ENCODE measurements at regions not wholly inside any gene's neighbourhood (a gene's known extent, or its start where the extent isn't known, plus 50 kb on each side); places are given as distances from the start of the nearest gene placed in this dataset.

DNA sequence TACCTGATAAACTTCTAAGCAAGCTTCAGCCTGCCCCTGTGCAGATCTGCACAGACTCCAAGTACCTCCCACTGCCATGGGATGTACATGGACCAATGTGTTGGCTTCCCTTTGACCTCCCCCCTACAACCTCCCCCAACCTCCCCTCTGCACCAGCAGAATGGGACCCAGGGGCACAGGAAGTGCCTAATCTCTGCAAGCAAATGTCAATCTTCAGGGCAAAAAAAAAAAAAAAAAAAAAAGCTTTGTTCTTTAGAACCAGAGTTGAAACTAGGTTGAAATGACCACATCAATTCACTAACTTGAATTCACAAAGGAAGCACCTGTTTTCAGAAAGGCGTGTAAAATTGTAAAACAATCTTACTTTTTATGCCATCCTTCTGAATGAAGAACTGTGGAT is 53.9 kb upstream of the TIAM1 start:
- Histone ChIP-seq H3K9me3 (ENCODE audit: control insufficient read depth in 1 of 2, low read length in 2 of 2) (no peaks in the 10 kb centered on the region), H3K27me3 (ENCODE audit: insufficient read depth, low read length) (no peaks in the 10 kb centered on the region), H3K4me3 (ENCODE audit: low read length in 2 of 2) (peak overlapping the region; percentile 18 to 25), H3K27ac (ENCODE audit: low read depth, low read length) (no peak overlapping the region), H3K4me1 (ENCODE audit: insufficient read depth, low read length) (peaks cover 36% of the 10 kb centered on the region), H3K36me3 (ENCODE audit: insufficient read depth, low read length) (no peaks in the 10 kb centered on the region)
- CTCF ChIA-PET (ENCODE audit: partially characterized antibody), result interaction anchor here (1.0 kb wide), 1 partner anchor 74 kb away, joined by 5 read pairs; no protein-coding TSS in a partner anchor
- POLR2A ChIA-PET (ENCODE audit: partially characterized antibody), result interaction anchor here (0.6 to 0.7 kb wide), 2 partner anchors 49 to 188 kb away, joined by 3 read pairs; no protein-coding TSS in a partner anchor
- no peaks in the 10 kb centered on the region for H3K36me3 Mint-ChIP-seq
- peaks cover 28 to 50% (median 38%) of the 10 kb centered on the region in 4 donors for H3K4me1 Mint-ChIP-seq
- intact Hi-C loops (cut with micrococcal nuclease), result loop anchor here (2.0 to 10.0 kb wide), 2 partner anchors 43 to 107 kb away; no protein-coding TSS in a partner anchor
- peak overlapping the region; percentile 74 to 91 (median 80) for H3K27ac Mint-ChIP-seq
- H3K4me3 Mint-ChIP-seq, result peak overlapping the region; percentile 34 to 81 (median 60)
- no peaks in the 10 kb centered on the region for H3K27me3 Mint-ChIP-seq
- DNase-seq, result peak; percentile 47 to 61 (median 52)
- H3K9me3 Mint-ChIP-seq, result no peaks in the 10 kb centered on the region

DNA sequence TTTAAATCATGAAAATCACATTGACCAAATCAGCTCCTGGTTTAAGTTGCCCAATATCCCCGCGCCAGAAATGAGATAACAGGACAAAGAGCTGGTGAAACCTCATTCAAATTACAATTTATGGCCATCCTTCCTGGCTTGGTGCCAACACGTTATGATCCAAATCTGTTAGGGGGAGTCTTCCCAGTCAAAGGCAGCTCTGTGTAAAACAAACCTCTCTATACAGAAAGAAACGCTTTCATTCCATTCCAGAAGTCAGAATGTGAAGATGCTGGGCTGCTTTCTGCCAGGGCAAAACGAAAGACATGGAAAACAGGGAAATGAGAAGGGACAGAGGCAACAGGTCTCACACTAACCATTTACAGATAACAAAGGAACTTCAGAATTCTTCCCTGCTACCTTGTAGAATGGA is 53.5 kb upstream of the TIAM1 start:
- peaks cover 36% of the 10 kb centered on the region for H3K4me1 ChIP-seq (ENCODE audit: insufficient read depth, low read length)
- Mint-ChIP-seq H3K4me3 (peak overlapping the region in 6 of 8 donors; percentile 55 to 81 (median 66)), H3K4me1 (peaks cover 28 to 50% (median 38%) of the 10 kb centered on the region in 4 donors), H3K27ac (peak overlapping the region in 6 of 7 donors; percentile 55 to 84 (median 80)), H3K27me3 (no peaks in the 10 kb centered on the region), H3K9me3 (no peaks in the 10 kb centered on the region), H3K36me3 (no peaks in the 10 kb centered on the region)
- DNase-seq, result no peak
- peak overlapping the region in 1 of 2 donors; percentile 13 for H3K4me3 ChIP-seq (ENCODE audit: low read length in 2 of 2)
- no peaks in the 10 kb centered on the region for H3K9me3 ChIP-seq (ENCODE audit: control insufficient read depth in 1 of 2, low read length in 2 of 2)
- no peaks in the 10 kb centered on the region for H3K36me3 ChIP-seq (ENCODE audit: insufficient read depth, low read length)
- ChIA-PET CTCF (ENCODE audit: partially characterized antibody) (interaction anchor here (1.0 kb wide), 1 partner anchor 74 kb away, joined by 5 read pairs; no protein-coding TSS in a partner anchor), POLR2A (ENCODE audit: partially characterized antibody) (no interaction called here)
- no peak overlapping the region for H3K27ac ChIP-seq (ENCODE audit: low read depth, low read length)
- intact Hi-C loops (cut with micrococcal nuclease), result loop anchor here (10.0 kb wide), 1 partner anchor 107 kb away; no protein-coding TSS in a partner anchor
- H3K27me3 ChIP-seq (ENCODE audit: insufficient read depth, low read length), result no peaks in the 10 kb centered on the region

DNA sequence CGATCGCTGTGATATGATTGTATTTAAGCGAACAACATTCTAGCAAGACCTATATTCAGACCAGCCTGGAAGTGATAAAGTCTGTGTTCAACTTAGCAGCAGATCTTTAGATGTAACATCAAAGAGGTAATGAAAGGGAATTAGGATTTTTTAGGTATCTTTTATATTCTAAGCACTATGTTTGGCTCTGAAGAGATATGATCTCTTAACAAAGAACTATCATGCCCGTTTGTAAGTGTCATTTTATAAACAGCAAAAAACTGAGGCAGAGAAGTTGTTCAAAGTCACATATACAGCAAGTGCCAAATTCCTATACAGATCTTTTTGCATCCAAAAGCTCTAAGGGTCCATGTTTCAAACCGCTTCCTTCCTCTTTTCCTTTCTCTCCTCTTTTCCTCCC is 53.0 kb upstream of the TIAM1 start:
- ChIA-PET POLR2A (ENCODE audit: partially characterized antibody) (no interaction called here), CTCF (ENCODE audit: partially characterized antibody) (no interaction called here)
- no peaks in the 10 kb centered on the region for H3K27me3 Mint-ChIP-seq
- H3K4me3 ChIP-seq (ENCODE audit: low read length in 2 of 2), result no peak overlapping the region
- H3K27ac ChIP-seq (ENCODE audit: low read depth, low read length), result no peak overlapping the region
- peak overlapping the region in 3 of 8 donors; percentile 62 to 69 (median 69) for H3K4me3 Mint-ChIP-seq
- peak overlapping the region in 3 of 7 donors; percentile 5 to 84 (median 55) for H3K27ac Mint-ChIP-seq
- intact Hi-C loops (cut with micrococcal nuclease), result loop anchor here (10.0 kb wide), 1 partner anchor 108 kb away; no protein-coding TSS in a partner anchor
- H3K9me3 ChIP-seq (ENCODE audit: control insufficient read depth in 1 of 2, low read length in 2 of 2), result no peaks in the 10 kb centered on the region
- no peaks in the 10 kb centered on the region for H3K36me3 ChIP-seq (ENCODE audit: insufficient read depth, low read length)
- DNase-seq, result no peak
- peaks cover 36% of the 10 kb centered on the region for H3K4me1 ChIP-seq (ENCODE audit: insufficient read depth, low read length)
- no peaks in the 10 kb centered on the region for H3K36me3 Mint-ChIP-seq
- no peaks in the 10 kb centered on the region for H3K9me3 Mint-ChIP-seq
- peaks cover 28 to 50% (median 38%) of the 10 kb centered on the region in 4 donors for H3K4me1 Mint-ChIP-seq
- H3K27me3 ChIP-seq (ENCODE audit: insufficient read depth, low read length), result no peaks in the 10 kb centered on the region

GRCh38 chr21:31396399-31396798 is 52.3 kb upstream of the TIAM1 start:
- H3K27me3 Mint-ChIP-seq, result no peaks in the 10 kb centered on the region
- CTCF ChIA-PET (ENCODE audit: partially characterized antibody), result no interaction called here
- no peaks in the 10 kb centered on the region for H3K36me3 Mint-ChIP-seq
- no peak overlapping the region for H3K27ac Mint-ChIP-seq
- no peaks in the 10 kb centered on the region for H3K9me3 Mint-ChIP-seq
- H3K4me1 ChIP-seq (ENCODE audit: insufficient read depth, low read length), result peaks cover 36% of the 10 kb centered on the region
- H3K4me3 Mint-ChIP-seq, result no peak overlapping the region
- POLR2A ChIA-PET (ENCODE audit: partially characterized antibody), result no interaction called here
- no peaks in the 10 kb centered on the region for H3K9me3 ChIP-seq (ENCODE audit: control insufficient read depth in 1 of 2, low read length in 2 of 2)
- no peaks in the 10 kb centered on the region for H3K27me3 ChIP-seq (ENCODE audit: insufficient read depth, low read length)
- DNase-seq, result no peak
- H3K36me3 ChIP-seq (ENCODE audit: insufficient read depth, low read length), result no peaks in the 10 kb centered on the region
- H3K4me3 ChIP-seq (ENCODE audit: low read length in 2 of 2), result no peak overlapping the region
- no peak overlapping the region for H3K27ac ChIP-seq (ENCODE audit: low read depth, low read length)
- intact Hi-C loops (cut with micrococcal nuclease), result loop anchor here (10.0 kb wide), 1 partner anchor 108 kb away; no protein-coding TSS in a partner anchor
- peaks cover 28 to 49% (median 38%) of the 10 kb centered on the region in 4 donors for H3K4me1 Mint-ChIP-seq

- intact Hi-C loops (cut with micrococcal nuclease), result loop anchor here (10.0 kb wide), 1 partner anchor 109 kb away; no protein-coding TSS in a partner anchor
- no peaks in the 10 kb centered on the region for H3K9me3 Mint-ChIP-seq
- H3K9me3 ChIP-seq (ENCODE audit: control insufficient read depth in 1 of 2, low read length in 2 of 2), result no peaks in the 10 kb centered on the region
- H3K4me3 ChIP-seq (ENCODE audit: low read length in 2 of 2), result no peak overlapping the region
- no peaks in the 10 kb centered on the region for H3K36me3 ChIP-seq (ENCODE audit: insufficient read depth, low read length)
- ChIA-PET POLR2A (ENCODE audit: partially characterized antibody) (no interaction called here), CTCF (ENCODE audit: partially characterized antibody) (no interaction called here)
- H3K4me3 Mint-ChIP-seq, result no peak overlapping the region
- H3K27me3 ChIP-seq (ENCODE audit: insufficient read depth, low read length), result no peaks in the 10 kb centered on the region
- peaks cover 28 to 46% (median 38%) of the 10 kb centered on the region in 4 donors for H3K4me1 Mint-ChIP-seq
- H3K27me3 Mint-ChIP-seq, result no peaks in the 10 kb centered on the region
- H3K4me1 ChIP-seq (ENCODE audit: insufficient read depth, low read length), result peaks cover 36% of the 10 kb centered on the region
- DNase-seq, result no peak
- no peak overlapping the region for H3K27ac ChIP-seq (ENCODE audit: low read depth, low read length)
- no peaks in the 10 kb centered on the region for H3K36me3 Mint-ChIP-seq
- peak overlapping the region in 1 of 7 donors; percentile 65 for H3K27ac Mint-ChIP-seq
These were observed 51.7 kb upstream of the TIAM1 start for GRCh38 chr21:31395791-31396190.

GRCh38 chr21:31395268-31395667 is 51.2 kb upstream of the TIAM1 start:
- H3K36me3 ChIP-seq (ENCODE audit: insufficient read depth, low read length), result no peaks in the 10 kb centered on the region
- Mint-ChIP-seq H3K27me3 (no peaks in the 10 kb centered on the region), H3K36me3 (no peaks in the 10 kb centered on the region), H3K4me1 (peaks cover 28 to 46% (median 38%) of the 10 kb centered on the region in 4 donors), H3K27ac (peak overlapping the region in 1 of 7 donors; percentile 65), H3K4me3 (no peak overlapping the region), H3K9me3 (no peaks in the 10 kb centered on the region)
- POLR2A ChIA-PET (ENCODE audit: partially characterized antibody), result no interaction called here
- intact Hi-C loops (cut with micrococcal nuclease), result loop anchor here (10.0 kb wide), 1 partner anchor 110 kb away; no protein-coding TSS in a partner anchor
- no peak for DNase-seq
- H3K27me3 ChIP-seq (ENCODE audit: insufficient read depth, low read length), result no peaks in the 10 kb centered on the region
- CTCF ChIA-PET (ENCODE audit: partially characterized antibody), result no interaction called here
- no peak overlapping the region for H3K4me3 ChIP-seq (ENCODE audit: low read length in 2 of 2)
- H3K9me3 ChIP-seq (ENCODE audit: control insufficient read depth in 1 of 2, low read length in 2 of 2), result no peaks in the 10 kb centered on the region
- peaks cover 36% of the 10 kb centered on the region for H3K4me1 ChIP-seq (ENCODE audit: insufficient read depth, low read length)
- no peak overlapping the region for H3K27ac ChIP-seq (ENCODE audit: low read depth, low read length)

- H3K36me3 ChIP-seq (ENCODE audit: insufficient read depth, low read length), result no peaks in the 10 kb centered on the region
- H3K9me3 ChIP-seq (ENCODE audit: control insufficient read depth in 1 of 2, low read length in 2 of 2), result no peaks in the 10 kb centered on the region
- H3K4me1 Mint-ChIP-seq, result peaks cover 24 to 39% (median 31%) of the 10 kb centered on the region in 4 donors
- no peaks in the 10 kb centered on the region for H3K27me3 ChIP-seq (ENCODE audit: insufficient read depth, low read length)
- H3K4me3 Mint-ChIP-seq, result peak overlapping the region in 1 of 8 donors; percentile 3
- no peaks in the 10 kb centered on the region for H3K27me3 Mint-ChIP-seq
- DNase-seq, result peak in 1 of 5 donors; percentile 11
- no peaks in the 10 kb centered on the region for H3K9me3 Mint-ChIP-seq
- no peak overlapping the region for H3K4me3 ChIP-seq (ENCODE audit: low read length in 2 of 2)
- ChIA-PET POLR2A (ENCODE audit: partially characterized antibody) (interaction anchor here (0.6 kb wide), 2 partner anchors 26 to 30 kb away, joined by 3 read pairs; no protein-coding TSS in a partner anchor), CTCF (ENCODE audit: partially characterized antibody) (no interaction called here)
- H3K27ac Mint-ChIP-seq, result peak overlapping the region in 5 of 7 donors; percentile 1 to 86 (median 30)
- H3K4me1 ChIP-seq (ENCODE audit: insufficient read depth, low read length), result peaks cover 28% of the 10 kb centered on the region
- intact Hi-C loops (cut with micrococcal nuclease), result loop anchor here (10.0 kb wide), 1 partner anchor 110 kb away; no protein-coding TSS in a partner anchor
- no peaks in the 10 kb centered on the region for H3K36me3 Mint-ChIP-seq
- no peak overlapping the region for H3K27ac ChIP-seq (ENCODE audit: low read depth, low read length)
These were observed 50.2 kb upstream of the TIAM1 start for GRCh38 chr21:31394309-31394708.

Data from CD4-positive, alpha-beta memory T cell (primary cell).